Stimulated activated memory B cell treated with anti-CD40 and anti-IgM and Interleukin-4, amounts not matched to agents 10 μg/mL and 1 μg/mL and 100 μg/mL, for 72 hours (primary cell): ENCODE measurements at regions not wholly inside any gene's neighbourhood (a gene's known extent, or its start where the extent isn't known, plus 50 kb on each side); places are given as distances from the start of the nearest gene placed in this dataset.
"Not testable (repeated sequence)": the region's sequence is repeated elsewhere in the genome, so short reads cannot be mapped to it uniquely, and the experiment has no call there.

Experiments used
- ATAC-seq: fragments of 150-1000 bp; cut with Tn5 transposase; 2 replicates; pipeline ENCODE4 v1.10.0; 2021
- H3K27ac Mint-ChIP-seq: one replicate; pipeline ENCODE4 v1.8.0; 2022; ENCODE audit warnings: mild to moderate bottlenecking, mixed read lengths
- H3K27me3 Mint-ChIP-seq: one replicate; pipeline ENCODE4 v1.8.0; 2022; ENCODE audit warnings: mixed read lengths
- H3K36me3 Mint-ChIP-seq: one replicate; pipeline ENCODE4 v1.8.0; 2022; ENCODE audit warnings: mixed read lengths
- H3K4me1 Mint-ChIP-seq: one replicate; pipeline ENCODE4 v1.8.0; 2022; ENCODE audit warnings: mixed read lengths
- H3K4me3 Mint-ChIP-seq: one replicate; pipeline ENCODE4 v1.8.0; 2022; ENCODE audit warnings: mild to moderate bottlenecking, moderate library complexity, mixed read lengths
- H3K9me3 Mint-ChIP-seq: one replicate; pipeline ENCODE4 v1.8.0; 2022; ENCODE audit warnings: mixed read lengths

DNA sequence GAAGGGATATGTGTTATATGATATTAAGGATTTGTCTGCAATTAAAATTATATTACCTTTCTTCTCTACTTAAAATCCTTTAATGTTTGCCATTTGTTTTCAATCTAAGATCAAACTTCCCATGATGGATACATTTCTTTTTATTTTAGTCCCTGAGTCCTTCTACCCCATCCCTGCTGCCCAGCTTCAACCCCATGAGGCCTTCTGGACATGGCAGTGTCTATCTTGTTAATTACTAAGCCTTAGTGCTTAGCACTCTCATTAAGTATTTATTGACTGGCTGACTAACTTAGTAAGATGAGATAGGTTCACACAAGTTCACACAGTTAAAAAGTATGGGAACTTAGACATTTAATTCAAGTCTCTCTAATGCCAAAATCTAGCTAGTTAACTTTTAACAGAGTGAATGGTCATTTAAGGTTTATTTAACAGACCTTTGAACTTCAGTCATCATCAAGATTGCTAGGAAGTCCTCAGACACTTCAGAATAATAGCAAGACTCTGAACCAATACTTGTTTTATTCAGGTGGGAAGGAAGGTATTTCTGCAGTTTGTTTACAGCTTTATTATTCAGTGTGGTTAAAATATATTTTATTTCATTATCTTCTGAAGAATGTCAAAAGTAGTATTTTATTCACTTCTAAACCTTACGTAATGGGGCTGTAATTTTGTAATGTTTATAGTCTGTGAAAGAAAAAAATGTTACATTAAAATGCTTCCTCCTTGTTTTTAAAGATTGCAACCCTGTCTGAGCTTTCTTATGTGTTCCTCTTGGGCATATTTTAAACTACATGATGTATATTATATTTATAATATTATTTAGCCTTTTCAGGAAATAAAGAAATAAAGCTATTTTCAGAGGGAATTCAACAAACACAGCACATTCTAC, 848.9 kb downstream of the REEP3 start:
- Mint-ChIP-seq H3K36me3 (no peaks in the 10 kb centered on the region), H3K27me3 (no peaks in the 10 kb centered on the region), H3K9me3 (peaks cover 8% of the 10 kb centered on the region), H3K4me1 (no peaks in the 10 kb centered on the region), H3K4me3 (no peak overlapping the region), H3K27ac (no peak overlapping the region)
- no peak for ATAC-seq

DNA sequence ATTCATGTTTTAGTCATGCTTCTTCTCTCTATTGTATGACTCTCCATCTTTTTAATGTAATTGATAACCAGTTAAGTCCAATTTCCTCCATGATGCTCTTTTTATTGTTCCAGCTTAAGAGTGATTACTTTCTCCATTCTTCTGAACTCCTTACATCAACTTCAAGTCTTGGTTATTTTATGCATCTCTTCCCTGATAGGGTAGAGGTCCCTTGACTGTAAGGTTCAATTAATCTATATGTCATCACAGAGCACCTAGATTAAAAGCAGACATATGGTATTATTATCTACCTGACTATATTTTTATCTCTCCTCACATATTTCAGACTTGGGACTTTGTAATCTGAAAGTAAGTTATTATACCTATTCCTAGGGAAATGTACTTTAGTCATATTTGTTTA, 853.1 kb downstream of the REEP3 start:
- H3K4me3 Mint-ChIP-seq: no peak overlapping the region
- H3K4me1 Mint-ChIP-seq: no peaks in the 10 kb centered on the region
- no peaks in the 10 kb centered on the region for H3K27me3 Mint-ChIP-seq
- ATAC-seq: no peak
- no peak overlapping the region for H3K27ac Mint-ChIP-seq
- H3K36me3 Mint-ChIP-seq: no peaks in the 10 kb centered on the region
- H3K9me3 Mint-ChIP-seq: peaks cover 6% of the 10 kb centered on the region

DNA sequence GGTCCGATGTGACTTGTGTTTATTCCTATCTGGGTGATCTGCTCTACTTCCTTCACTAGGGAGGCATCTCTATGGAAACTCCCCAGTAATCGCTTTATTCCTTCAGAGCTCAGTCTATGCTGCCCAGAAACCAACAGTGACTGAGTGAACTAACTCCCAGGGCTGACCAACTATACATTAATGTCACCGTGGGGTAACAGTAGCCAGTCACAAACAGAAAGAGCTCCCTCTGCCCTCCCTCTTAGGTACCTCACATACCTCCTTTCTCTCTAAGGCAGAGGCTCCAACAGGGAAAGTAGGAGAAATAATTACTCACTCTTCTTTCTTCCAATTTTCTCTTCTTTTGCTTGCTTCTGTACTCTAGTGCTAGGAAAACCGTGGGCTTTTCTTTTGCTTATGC, 855.0 kb downstream of the REEP3 start:
- H3K36me3 Mint-ChIP-seq: no peaks in the 10 kb centered on the region
- H3K9me3 Mint-ChIP-seq: peaks cover 6% of the 10 kb centered on the region
- ATAC-seq: no peak
- no peak overlapping the region for H3K27ac Mint-ChIP-seq
- H3K4me3 Mint-ChIP-seq: no peak overlapping the region
- no peaks in the 10 kb centered on the region for H3K27me3 Mint-ChIP-seq
- H3K4me1 Mint-ChIP-seq: no peaks in the 10 kb centered on the region

DNA sequence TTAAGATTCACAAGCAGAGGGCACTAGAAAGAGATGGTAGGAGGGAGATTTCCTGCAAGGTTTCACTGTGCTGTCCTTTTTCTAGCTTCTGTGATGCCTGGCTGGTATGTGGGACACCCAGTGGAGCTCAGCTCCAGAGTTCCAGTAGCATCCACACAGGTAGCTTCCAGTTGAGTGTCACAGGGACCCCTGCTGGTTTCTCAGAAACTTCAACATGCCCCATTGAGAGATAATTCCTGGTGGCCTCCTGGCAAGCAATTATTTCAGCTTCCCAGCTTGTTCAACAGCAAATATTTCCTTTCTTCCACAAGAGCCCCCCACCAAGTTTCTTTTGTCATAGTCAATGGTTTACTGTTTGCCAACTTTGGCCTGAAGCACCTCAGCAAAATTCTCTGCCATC, 858.7 kb downstream of the REEP3 start:
- no peak overlapping the region for H3K4me3 Mint-ChIP-seq

DNA sequence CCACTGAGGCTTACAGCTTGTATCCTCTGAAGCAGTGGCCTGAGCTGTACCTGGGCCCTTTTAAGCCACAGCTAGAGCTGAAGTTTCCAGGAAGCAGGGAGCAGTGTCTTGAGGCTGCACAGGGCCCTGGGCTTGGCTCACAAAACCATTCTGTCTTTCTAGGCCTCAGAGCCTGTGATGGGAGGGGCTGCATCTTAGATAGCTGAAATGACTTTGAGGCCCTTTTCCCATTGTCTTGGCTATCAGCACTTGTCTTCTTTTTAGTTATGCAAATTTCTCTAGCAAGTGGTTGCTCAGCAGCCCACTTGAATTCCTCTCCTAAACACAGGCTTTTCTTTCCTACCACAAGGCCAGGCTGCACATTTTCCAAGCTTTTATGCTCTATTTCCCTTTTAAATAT, 864.2 kb downstream of the REEP3 start:
- H3K4me1 Mint-ChIP-seq: no peaks in the 10 kb centered on the region
- peaks cover 5% of the 10 kb centered on the region for H3K9me3 Mint-ChIP-seq
- no peak for ATAC-seq
- no peaks in the 10 kb centered on the region for H3K27me3 Mint-ChIP-seq
- H3K27ac Mint-ChIP-seq: no peak overlapping the region
- no peak overlapping the region for H3K4me3 Mint-ChIP-seq
- no peaks in the 10 kb centered on the region for H3K36me3 Mint-ChIP-seq

More for the DNA sequence above, 858.7 kb downstream of the REEP3 start:
- ATAC-seq: no peak
- H3K27me3 Mint-ChIP-seq: no peaks in the 10 kb centered on the region
- no peaks in the 10 kb centered on the region for H3K36me3 Mint-ChIP-seq
- H3K4me1 Mint-ChIP-seq: no peaks in the 10 kb centered on the region
- no peaks in the 10 kb centered on the region for H3K9me3 Mint-ChIP-seq
- no peak overlapping the region for H3K27ac Mint-ChIP-seq

DNA sequence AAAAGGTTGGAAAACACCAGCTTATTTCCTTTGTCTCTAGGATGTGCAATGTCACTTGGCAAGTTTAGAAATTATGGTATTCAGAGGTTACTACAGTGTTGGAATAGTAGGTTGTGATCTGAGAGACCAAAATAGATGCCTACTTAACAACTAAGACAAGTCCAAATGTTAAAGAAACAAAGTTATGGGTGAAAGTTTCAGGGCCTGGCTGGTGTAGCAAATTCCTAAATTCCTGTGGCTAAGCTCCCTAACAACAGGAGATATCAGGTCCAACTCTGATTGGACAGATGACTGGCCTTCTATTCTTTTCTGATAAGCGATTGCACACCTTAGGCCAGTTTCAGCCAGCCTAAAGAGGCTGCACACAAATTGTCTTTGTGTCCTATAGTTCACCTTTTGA, 873.5 kb downstream of the REEP3 start:
- Mint-ChIP-seq H3K9me3 (no peaks in the 10 kb centered on the region), H3K36me3 (no peaks in the 10 kb centered on the region), H3K27me3 (no peaks in the 10 kb centered on the region), H3K4me3 (no peak overlapping the region), H3K27ac (no peak overlapping the region), H3K4me1 (no peaks in the 10 kb centered on the region)
- no peak for ATAC-seq

DNA sequence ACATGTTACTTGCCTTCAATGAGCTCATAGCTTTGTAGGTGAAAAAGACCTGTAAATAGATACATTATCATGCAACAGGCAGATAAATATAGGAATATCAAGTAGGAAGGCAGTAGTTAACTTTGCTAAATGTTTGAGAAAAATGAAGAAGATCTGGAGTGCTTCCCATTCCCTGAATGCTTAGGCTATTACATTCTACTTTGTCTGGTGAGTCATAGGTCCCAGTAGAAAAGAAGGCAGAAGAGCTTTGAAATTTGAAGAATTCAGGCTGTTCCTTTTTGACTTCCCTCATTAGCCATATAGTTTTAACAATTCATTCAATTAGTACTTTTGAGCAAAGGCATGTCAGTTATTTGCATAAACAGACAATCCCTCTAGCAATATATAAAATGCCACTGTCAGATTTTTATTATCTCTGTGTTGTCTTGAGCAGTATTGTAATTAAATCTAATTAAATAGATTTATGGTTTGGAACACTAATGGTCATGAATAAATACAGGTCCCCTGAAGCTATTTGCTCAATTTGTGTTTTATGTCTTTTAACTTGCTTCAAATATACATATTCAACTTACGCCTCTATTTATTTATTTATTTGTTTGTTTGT, 875.0 kb downstream of the REEP3 start:
- Mint-ChIP-seq H3K36me3 (no peaks in the 10 kb centered on the region), H3K4me3 (no peak overlapping the region), H3K27me3 (no peaks in the 10 kb centered on the region), H3K4me1 (no peaks in the 10 kb centered on the region), H3K27ac (no peak overlapping the region), H3K9me3 (no peaks in the 10 kb centered on the region)
- ATAC-seq: no peak

DNA sequence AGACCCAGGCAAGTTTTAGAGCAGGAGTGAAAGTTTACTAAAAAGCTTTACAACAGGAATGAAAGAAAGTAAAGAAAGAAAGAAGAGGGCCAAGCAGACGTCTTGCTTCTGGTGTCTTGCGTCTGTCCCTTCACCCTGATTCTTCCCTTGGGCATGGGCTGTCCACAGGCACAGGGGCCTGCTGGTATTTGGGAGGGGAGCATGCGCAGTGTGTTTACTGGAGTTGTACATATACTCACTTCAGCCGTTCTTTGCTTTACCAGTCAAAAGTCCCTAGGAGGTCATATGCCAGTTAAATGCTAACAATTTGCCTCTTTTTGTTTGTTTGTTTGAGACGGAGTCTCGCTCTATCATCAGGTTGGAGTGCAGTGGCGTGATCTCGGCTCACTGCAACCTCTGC, 875.9 kb downstream of the REEP3 start:
- no peak for ATAC-seq
- Mint-ChIP-seq H3K27ac (no peak overlapping the region), H3K36me3 (no peaks in the 10 kb centered on the region), H3K4me3 (no peak overlapping the region), H3K27me3 (no peaks in the 10 kb centered on the region), H3K9me3 (no peaks in the 10 kb centered on the region), H3K4me1 (no peaks in the 10 kb centered on the region)

DNA sequence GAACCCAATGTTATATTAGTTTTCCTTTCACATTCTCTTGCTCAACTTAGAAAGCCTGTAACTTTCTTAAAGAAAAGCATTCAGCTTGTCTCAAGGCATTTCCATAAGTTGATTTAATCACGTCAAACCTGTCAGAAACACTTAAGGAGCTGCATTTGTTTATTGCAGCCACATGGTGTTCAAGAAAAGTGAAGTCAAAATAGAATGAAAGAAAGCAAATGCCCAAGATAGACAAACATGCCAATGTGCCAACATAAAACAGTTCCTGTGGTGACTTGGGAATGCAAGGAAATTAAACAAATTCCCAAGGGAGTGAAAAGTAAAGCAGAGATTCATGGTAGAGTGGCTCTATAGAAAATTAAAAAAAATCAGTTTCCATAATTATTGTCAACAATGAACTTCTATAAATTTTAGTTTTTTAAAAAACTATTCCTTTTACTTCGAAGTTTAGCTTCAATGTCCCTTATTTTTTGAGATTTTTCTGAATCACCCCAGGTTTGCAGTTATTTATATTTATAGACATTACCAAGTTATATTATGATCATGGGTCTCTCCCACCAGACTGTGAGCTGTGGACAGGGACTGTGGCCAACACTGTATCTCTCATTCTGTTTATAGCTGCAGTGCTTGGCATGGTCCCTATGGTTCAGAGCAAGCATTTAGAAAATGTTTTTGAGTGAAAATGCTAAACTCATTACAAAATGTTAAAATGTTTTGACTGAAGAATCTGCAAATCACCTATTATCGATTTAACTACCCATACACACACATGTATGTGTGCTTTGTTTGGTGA, 887.4 kb downstream of the REEP3 start:
- Mint-ChIP-seq H3K4me1 (no peaks in the 10 kb centered on the region), H3K9me3 (peaks cover 7% of the 10 kb centered on the region), H3K27me3 (no peaks in the 10 kb centered on the region), H3K36me3 (no peaks in the 10 kb centered on the region), H3K4me3 (no peak overlapping the region), H3K27ac (no peak overlapping the region)
- no peak for ATAC-seq

DNA sequence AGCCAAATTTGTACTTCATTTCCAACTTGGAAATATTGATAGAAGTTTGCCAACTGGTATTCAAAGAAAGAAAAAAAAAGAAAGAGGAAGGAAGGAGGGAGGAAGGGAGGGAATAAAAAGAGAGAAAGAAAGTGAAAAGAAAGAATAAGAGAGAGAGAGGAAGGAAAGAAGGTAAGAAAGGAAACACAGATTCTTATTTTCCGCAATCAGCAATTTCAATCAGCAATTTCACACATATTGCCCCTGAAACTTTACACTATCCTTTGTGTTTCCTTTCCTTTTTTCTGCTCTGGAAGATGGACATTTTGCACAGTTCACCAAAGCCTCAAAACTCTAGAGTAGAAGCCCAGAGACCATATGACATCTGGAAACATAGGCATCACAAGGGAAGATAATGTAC, 888.1 kb downstream of the REEP3 start:
- H3K27me3 Mint-ChIP-seq: no peaks in the 10 kb centered on the region
- H3K27ac Mint-ChIP-seq: no peak overlapping the region
- H3K4me1 Mint-ChIP-seq: no peaks in the 10 kb centered on the region
- ATAC-seq: no peak
- H3K9me3 Mint-ChIP-seq: peaks cover 7% of the 10 kb centered on the region
- no peaks in the 10 kb centered on the region for H3K36me3 Mint-ChIP-seq
- H3K4me3 Mint-ChIP-seq: no peak overlapping the region

DNA sequence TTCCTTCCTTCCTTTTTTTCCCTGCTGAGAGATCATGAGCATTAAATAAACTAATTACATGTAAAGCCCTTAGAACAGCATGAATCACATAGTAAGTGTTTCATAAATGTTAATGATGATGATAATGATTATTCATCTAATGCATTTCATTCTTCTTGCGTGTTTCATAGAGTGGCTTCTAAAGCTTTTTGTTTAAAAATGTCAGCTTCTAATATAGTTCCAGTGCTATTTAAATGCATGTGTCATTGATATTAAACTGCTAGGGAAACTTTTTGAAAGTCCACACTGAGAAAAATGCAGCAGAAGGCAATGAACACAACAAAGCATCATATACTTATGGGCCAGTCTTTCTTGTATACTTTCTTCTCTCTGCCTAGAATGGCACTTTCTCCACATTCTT, 894.8 kb downstream of the REEP3 start:
- H3K4me3 Mint-ChIP-seq: no peak overlapping the region
- H3K36me3 Mint-ChIP-seq: no peaks in the 10 kb centered on the region
- H3K9me3 Mint-ChIP-seq: peaks cover 3% of the 10 kb centered on the region
- H3K27ac Mint-ChIP-seq: no peak overlapping the region
- no peaks in the 10 kb centered on the region for H3K27me3 Mint-ChIP-seq
- no peaks in the 10 kb centered on the region for H3K4me1 Mint-ChIP-seq
- ATAC-seq: no peak

DNA sequence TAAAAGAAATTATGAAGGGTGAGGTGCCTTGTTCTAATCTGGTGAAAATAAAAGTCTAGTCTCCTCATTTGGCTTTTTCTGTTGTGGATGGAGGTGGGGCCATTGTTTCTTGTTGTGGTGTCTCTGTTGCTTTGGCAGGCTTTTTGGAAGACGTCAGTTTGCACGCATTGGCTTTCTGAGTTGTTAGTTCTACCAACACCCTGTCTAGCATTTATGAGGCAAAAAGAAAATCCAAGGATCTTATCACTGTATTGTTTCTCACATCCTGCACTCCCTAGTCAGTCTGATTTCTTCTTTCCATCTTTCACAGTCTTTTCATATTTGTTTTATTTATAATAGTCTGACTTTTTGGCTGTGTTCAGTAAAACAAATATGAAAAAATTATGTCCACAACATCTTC, 898.3 kb downstream of the REEP3 start:
- no peaks in the 10 kb centered on the region for H3K36me3 Mint-ChIP-seq
- no peaks in the 10 kb centered on the region for H3K27me3 Mint-ChIP-seq

DNA sequence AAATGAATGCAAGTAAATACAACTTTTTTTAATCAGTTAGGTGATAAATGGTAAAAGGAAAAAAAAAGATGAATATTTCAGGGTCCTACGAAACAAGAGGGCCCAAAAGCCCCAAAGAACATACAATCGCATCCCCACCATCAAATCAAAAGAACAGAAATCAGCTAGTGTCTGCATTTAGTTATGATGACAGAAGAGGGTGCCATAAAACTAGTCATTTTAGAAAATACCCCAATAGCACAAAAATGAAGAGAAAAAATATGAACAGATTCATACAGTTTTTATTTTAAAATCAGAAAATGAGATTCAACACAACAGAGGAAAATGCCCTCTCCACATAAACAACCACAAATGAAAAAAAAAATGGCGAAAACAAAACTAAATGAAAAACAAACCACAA, 905.5 kb downstream of the REEP3 start:
- Mint-ChIP-seq H3K36me3 (no peaks in the 10 kb centered on the region), H3K9me3 (peaks cover 4% of the 10 kb centered on the region), H3K4me1 (no peaks in the 10 kb centered on the region), H3K27ac (no peak overlapping the region), H3K27me3 (no peaks in the 10 kb centered on the region), H3K4me3 (no peak overlapping the region)
- ATAC-seq: no peak

More for the DNA sequence above, 898.3 kb downstream of the REEP3 start:
- ATAC-seq: no peak
- Mint-ChIP-seq H3K4me1 (no peaks in the 10 kb centered on the region), H3K9me3 (no peaks in the 10 kb centered on the region), H3K27ac (no peak overlapping the region), H3K4me3 (no peak overlapping the region)

DNA sequence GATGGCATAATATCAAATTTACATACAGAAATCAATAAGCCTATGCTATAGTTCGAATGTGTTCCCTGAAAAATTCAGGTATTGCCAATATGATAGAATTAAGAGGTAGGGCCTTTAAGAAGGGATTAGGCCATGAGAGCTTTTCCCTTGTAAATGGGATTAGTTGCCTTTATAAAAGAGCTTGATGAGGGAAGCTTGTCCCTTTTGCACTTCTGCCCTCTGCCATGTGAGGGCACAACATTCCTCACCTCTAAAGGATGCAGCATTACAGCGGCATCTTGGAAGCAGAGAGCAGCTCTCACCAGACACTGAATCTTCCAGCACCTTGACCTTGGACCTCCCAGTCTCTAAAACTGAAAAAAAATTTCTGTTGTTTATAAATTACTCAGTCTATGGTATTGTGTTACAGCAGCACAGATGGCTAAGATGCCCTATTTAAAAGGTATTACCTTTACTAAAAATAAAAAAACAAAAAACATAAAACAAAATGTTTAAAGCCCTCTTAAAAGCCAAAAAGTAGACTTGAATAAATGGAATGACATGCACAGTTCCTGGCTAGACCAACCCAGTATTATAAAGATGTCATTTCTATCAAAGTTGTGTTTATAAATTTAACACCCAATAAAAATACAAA, 909.6 kb downstream of the REEP3 start:
- Mint-ChIP-seq H3K4me1 (no peaks in the 10 kb centered on the region), H3K27me3 (no peaks in the 10 kb centered on the region), H3K36me3 (no peaks in the 10 kb centered on the region), H3K9me3 (peaks cover 8% of the 10 kb centered on the region), H3K27ac (no peak overlapping the region), H3K4me3 (no peak overlapping the region)
- ATAC-seq: no peak

DNA sequence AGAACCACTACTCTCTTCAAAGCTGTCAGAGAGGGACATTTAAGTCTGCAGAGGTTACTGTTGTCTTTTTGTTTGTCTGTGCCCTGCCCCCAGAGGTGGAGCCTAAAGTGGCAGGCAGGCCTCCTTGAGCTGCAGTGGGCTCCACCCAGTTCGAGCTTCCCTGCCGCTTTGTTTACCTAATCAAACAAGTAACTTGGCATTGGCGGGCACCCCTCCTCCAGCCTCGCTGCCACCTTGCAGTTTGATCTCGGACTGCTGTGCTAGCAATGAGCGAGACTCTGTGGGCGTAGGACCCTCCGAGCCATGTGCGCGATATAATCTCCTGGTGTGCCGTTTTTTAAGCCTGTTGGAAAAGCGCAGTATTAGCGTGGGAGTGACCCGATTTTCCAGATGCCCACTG, 920.7 kb downstream of the REEP3 start:
- H3K27me3 Mint-ChIP-seq, H3K4me1 Mint-ChIP-seq, H3K9me3 Mint-ChIP-seq, H3K4me3 Mint-ChIP-seq, H3K36me3 Mint-ChIP-seq, ATAC-seq, H3K27ac Mint-ChIP-seq: not testable (repeated sequence)
